ENCODE measurements at regions not wholly inside any gene's neighbourhood (a gene's known extent, or its start where the extent isn't known, plus 50 kb on each side); places are given as distances from the start of the nearest gene placed in this dataset.

- TF ChIP-seq, protein P1, sequence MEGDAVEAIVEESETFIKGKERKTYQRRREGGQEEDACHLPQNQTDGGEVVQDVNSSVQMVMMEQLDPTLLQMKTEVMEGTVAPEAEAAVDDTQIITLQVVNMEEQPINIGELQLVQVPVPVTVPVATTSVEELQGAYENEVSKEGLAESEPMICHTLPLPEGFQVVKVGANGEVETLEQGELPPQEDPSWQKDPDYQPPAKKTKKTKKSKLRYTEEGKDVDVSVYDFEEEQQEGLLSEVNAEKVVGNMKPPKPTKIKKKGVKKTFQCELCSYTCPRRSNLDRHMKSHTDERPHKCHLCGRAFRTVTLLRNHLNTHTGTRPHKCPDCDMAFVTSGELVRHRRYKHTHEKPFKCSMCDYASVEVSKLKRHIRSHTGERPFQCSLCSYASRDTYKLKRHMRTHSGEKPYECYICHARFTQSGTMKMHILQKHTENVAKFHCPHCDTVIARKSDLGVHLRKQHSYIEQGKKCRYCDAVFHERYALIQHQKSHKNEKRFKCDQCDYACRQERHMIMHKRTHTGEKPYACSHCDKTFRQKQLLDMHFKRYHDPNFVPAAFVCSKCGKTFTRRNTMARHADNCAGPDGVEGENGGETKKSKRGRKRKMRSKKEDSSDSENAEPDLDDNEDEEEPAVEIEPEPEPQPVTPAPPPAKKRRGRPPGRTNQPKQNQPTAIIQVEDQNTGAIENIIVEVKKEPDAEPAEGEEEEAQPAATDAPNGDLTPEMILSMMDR (IDR thresholded peaks at IDR 0.05; ENCODE audit: control extremely low read depth, extremely low read depth): no peak
- H3K4me3 ChIP-seq: no peak overlapping the region
- peaks cover 0 to 3% (median 0%) of the 10 kb centered on the region in 4 donors for H3K9me3 ChIP-seq (ENCODE audit: control insufficient read depth in 4 of 4, insufficient read depth in 3 of 4, low read length in 3 of 4)
- no peaks in the 10 kb centered on the region for H3K27me3 ChIP-seq (ENCODE audit: control insufficient read depth in 3 of 3, insufficient read depth in 3 of 3, low read length in 2 of 3)
- H3K4me1 ChIP-seq (ENCODE audit: control insufficient read depth in 5 of 5, insufficient read depth in 5 of 5, low read length in 5 of 5): no peaks in the 10 kb centered on the region
- ATAC-seq (ENCODE audit: insufficient read depth, low FRiP score) (no peak), DNase-seq (no peak)
- H3K36me3 ChIP-seq (ENCODE audit: control insufficient read depth in 4 of 4, insufficient read depth in 4 of 4, low read length in 4 of 4): no peaks in the 10 kb centered on the region
- WGBS, 2 donors: 68 to 73% methylated on average over 2 of the region's 2 CpGs
- no peak overlapping the region for H3K27ac ChIP-seq (ENCODE audit: low read depth in 1 of 2, low read length in 1 of 2)
- H3K9ac ChIP-seq (ENCODE audit: insufficient read depth in 1 of 2, low read length in 2 of 2): no peak overlapping the region
Observed at GRCh38 chr4:114494246-114494803, 104.3 kb upstream of the UGT8 start.

GRCh38 chr4:114495471-114495928, 103.1 kb upstream of the UGT8 start:
- Histone ChIP-seq H3K4me3 (no peak overlapping the region), H3K36me3 (ENCODE audit: control insufficient read depth in 4 of 4, insufficient read depth in 4 of 4, low read length in 4 of 4) (no peaks in the 10 kb centered on the region), H3K9ac (ENCODE audit: insufficient read depth in 1 of 2, low read length in 2 of 2) (no peak overlapping the region), H3K4me1 (ENCODE audit: control insufficient read depth in 5 of 5, insufficient read depth in 5 of 5, low read length in 5 of 5) (no peaks in the 10 kb centered on the region), H3K27ac (ENCODE audit: low read depth in 1 of 2, low read length in 1 of 2) (no peak overlapping the region), H3K27me3 (ENCODE audit: control insufficient read depth in 3 of 3, insufficient read depth in 3 of 3, low read length in 2 of 3) (no peaks in the 10 kb centered on the region), H3K9me3 (ENCODE audit: control insufficient read depth in 4 of 4, insufficient read depth in 3 of 4, low read length in 3 of 4) (peaks cover 0 to 3% (median 0%) of the 10 kb centered on the region in 4 donors)
- DNase-seq (peak in 1 of 3 donors; percentile 11), ATAC-seq (ENCODE audit: insufficient read depth, low FRiP score) (no peak)
- TF ChIP-seq, protein P1 (IDR thresholded peaks at IDR 0.05; ENCODE audit: control extremely low read depth, extremely low read depth): no peak
- WGBS, 2 donors: 35 to 57% methylated on average over 8 of the region's 8 CpGs

- H3K4me1 ChIP-seq (ENCODE audit: control insufficient read depth in 5 of 5, insufficient read depth in 5 of 5, low read length in 5 of 5): no peaks in the 10 kb centered on the region
- no peak for DNase-seq
- no peaks in the 10 kb centered on the region for H3K36me3 ChIP-seq (ENCODE audit: control insufficient read depth in 4 of 4, insufficient read depth in 4 of 4, low read length in 4 of 4)
- H3K9me3 ChIP-seq (ENCODE audit: control insufficient read depth in 4 of 4, insufficient read depth in 3 of 4, low read length in 3 of 4): peaks cover 0 to 3% (median 0%) of the 10 kb centered on the region in 4 donors
- ATAC-seq (ENCODE audit: insufficient read depth, low FRiP score): no peak
- no peaks in the 10 kb centered on the region for H3K27me3 ChIP-seq (ENCODE audit: control insufficient read depth in 3 of 3, insufficient read depth in 3 of 3, low read length in 2 of 3)
- H3K4me3 ChIP-seq: no peak overlapping the region
- no peak overlapping the region for H3K27ac ChIP-seq (ENCODE audit: low read depth in 1 of 2, low read length in 1 of 2)
- no peak overlapping the region for H3K9ac ChIP-seq (ENCODE audit: insufficient read depth in 1 of 2, low read length in 2 of 2)
- TF ChIP-seq, protein P1 (IDR thresholded peaks at IDR 0.05; ENCODE audit: control extremely low read depth, extremely low read depth): no peak
Observed at GRCh38 chr4:114497116-114497515, 101.5 kb upstream of the UGT8 start.

DNA sequence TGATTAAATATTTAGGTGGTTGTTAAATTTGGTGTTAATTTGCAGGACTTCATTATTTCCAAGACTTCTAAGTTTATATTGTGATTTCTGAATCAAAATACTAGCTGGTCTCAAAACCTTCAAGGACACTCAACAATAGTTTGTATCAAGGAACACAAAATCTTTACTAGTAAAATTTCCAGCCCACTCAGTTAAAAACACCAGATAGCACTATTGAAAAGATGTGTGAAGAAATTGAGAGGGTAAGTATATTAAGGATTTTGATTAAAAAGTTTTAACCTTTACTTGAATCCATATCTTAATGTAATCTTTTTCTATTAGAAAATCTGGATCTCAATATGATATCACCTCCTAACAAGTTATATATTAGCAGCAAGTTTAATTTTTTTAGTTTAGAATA, 89.3 kb upstream of the UGT8 start:
- ATAC-seq (ENCODE audit: insufficient read depth, low FRiP score): no peak
- TF ChIP-seq, protein P1 (IDR thresholded peaks at IDR 0.05; ENCODE audit: control extremely low read depth, extremely low read depth): no peak

More for the DNA sequence above, 89.3 kb upstream of the UGT8 start:
- Histone ChIP-seq H3K36me3 (ENCODE audit: control insufficient read depth in 4 of 4, insufficient read depth in 4 of 4, low read length in 4 of 4) (no peaks in the 10 kb centered on the region), H3K27ac (ENCODE audit: low read depth in 1 of 2, low read length in 1 of 2) (no peak overlapping the region), H3K9me3 (ENCODE audit: control insufficient read depth in 4 of 4, insufficient read depth in 3 of 4, low read length in 3 of 4) (no peaks in the 10 kb centered on the region), H3K27me3 (ENCODE audit: control insufficient read depth in 3 of 3, insufficient read depth in 3 of 3, low read length in 2 of 3) (no peaks in the 10 kb centered on the region), H3K4me3 (no peak overlapping the region), H3K4me1 (ENCODE audit: control insufficient read depth in 5 of 5, insufficient read depth in 5 of 5, low read length in 5 of 5) (no peaks in the 10 kb centered on the region), H3K9ac (ENCODE audit: insufficient read depth in 1 of 2, low read length in 2 of 2) (no peak overlapping the region)
- DNase-seq: peak in 1 of 3 donors; percentile 3

Measured in lung (tissue), 11 donors.